ENCODE measurements at regions not wholly inside any gene's neighbourhood (a gene's known extent, or its start where the extent isn't known, plus 50 kb on each side); places are given as distances from the start of the nearest gene placed in this dataset.

DNA sequence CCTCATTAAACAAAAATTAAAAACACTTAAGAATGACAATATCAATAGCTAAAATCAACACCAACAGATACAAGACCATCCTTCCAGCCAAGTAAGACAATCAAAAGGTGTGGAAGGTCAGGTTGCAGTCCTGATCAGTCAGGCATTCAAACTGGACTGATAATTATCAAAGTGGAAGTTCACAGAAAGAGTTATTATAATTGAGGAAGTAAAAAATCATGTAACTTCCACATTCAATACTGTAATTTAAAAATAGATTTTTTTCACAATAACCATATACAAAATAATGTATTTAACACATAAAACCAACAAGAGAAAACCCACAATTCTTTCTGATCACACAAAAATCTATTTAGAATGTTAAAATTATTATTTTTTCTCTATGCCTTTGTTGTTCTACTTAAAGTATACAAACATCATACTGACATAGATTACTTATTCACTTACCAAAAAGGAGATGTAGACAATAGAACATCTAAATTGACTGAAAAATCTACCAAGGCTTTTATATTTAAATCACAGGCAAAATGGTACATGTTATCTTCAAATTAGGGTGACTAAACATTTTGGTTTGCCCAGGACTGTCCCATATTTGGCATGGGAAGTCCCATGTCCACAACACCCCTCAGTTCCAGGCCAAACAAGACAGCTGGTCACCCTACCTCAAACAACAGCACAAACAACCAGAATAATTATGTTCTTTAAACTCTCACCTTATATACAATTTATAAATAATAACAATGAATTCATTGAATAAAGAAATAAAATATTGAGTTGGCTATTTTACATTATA lies 142.5 kb upstream of the SLC24A2 start:
- TF ChIP-seq POLR2AphosphoS5 (IDR thresholded peaks at IDR 0.05) (no peak), POLR2A (IDR thresholded peaks at IDR 0.05) (no peak)
- TF ChIP-seq, protein P1, sequence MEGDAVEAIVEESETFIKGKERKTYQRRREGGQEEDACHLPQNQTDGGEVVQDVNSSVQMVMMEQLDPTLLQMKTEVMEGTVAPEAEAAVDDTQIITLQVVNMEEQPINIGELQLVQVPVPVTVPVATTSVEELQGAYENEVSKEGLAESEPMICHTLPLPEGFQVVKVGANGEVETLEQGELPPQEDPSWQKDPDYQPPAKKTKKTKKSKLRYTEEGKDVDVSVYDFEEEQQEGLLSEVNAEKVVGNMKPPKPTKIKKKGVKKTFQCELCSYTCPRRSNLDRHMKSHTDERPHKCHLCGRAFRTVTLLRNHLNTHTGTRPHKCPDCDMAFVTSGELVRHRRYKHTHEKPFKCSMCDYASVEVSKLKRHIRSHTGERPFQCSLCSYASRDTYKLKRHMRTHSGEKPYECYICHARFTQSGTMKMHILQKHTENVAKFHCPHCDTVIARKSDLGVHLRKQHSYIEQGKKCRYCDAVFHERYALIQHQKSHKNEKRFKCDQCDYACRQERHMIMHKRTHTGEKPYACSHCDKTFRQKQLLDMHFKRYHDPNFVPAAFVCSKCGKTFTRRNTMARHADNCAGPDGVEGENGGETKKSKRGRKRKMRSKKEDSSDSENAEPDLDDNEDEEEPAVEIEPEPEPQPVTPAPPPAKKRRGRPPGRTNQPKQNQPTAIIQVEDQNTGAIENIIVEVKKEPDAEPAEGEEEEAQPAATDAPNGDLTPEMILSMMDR (IDR thresholded peaks at IDR 0.05), result no peak

All from suprapubic skin (tissue), 4 donors.